ENCODE measurements at regions not wholly inside any gene's neighbourhood (a gene's known extent, or its start where the extent isn't known, plus 50 kb on each side); places are given as distances from the start of the nearest gene placed in this dataset.

DNA sequence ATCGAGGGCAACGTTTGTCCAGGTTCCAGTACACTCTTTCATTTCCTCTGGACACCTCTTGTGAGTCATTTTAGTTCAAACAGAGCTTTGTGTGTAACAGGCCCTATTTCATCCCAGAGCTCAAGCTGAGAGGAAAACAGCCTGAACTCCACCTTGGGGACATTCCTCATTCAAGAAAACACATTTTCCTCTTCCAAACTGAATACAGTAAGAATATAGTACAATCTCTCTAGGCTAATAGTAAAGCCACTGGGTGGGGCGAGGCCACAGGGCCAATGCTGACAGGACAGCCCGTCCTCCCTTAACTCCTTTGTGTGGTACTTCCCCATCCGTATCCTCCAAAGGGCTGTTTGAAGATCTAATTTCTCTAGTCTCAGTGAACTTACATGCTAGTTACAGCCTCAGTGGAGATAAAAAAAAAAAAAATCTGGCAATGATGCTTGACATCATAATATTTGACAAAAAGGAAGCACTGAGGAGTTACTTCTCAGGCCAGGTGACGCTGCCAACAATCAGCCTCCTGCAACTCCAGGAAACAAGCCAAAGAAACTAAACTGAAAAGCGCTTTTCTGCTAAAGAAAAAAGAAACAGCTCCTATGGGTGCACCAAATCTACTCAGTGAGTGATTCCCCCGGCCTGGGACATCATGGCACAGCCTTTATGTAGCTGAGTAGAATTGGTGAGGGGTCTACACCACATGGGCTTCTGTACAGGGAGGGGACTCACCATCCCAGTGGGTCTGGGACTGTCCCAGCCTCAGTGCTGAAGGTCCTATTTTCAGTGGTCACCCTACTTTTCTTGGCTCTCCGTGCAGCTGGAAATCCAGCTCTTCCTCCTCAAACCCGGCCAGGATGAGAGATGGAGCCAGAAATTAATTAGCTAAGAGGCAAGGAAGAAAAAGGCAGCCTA lies 238.2 kb upstream of the NEBL start:
- TF ChIP-seq, protein P1, sequence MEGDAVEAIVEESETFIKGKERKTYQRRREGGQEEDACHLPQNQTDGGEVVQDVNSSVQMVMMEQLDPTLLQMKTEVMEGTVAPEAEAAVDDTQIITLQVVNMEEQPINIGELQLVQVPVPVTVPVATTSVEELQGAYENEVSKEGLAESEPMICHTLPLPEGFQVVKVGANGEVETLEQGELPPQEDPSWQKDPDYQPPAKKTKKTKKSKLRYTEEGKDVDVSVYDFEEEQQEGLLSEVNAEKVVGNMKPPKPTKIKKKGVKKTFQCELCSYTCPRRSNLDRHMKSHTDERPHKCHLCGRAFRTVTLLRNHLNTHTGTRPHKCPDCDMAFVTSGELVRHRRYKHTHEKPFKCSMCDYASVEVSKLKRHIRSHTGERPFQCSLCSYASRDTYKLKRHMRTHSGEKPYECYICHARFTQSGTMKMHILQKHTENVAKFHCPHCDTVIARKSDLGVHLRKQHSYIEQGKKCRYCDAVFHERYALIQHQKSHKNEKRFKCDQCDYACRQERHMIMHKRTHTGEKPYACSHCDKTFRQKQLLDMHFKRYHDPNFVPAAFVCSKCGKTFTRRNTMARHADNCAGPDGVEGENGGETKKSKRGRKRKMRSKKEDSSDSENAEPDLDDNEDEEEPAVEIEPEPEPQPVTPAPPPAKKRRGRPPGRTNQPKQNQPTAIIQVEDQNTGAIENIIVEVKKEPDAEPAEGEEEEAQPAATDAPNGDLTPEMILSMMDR (IDR thresholded peaks at IDR 0.05 in 8 of 11, conservative IDR thresholded peaks at IDR 0.05 in 3 of 11) = no peak
- TF ChIP-seq POLR2AphosphoS5 (IDR thresholded peaks at IDR 0.05) = no peak
- TF ChIP-seq POLR2A (IDR thresholded peaks at IDR 0.05) = no peak
